ENCODE measurements at regions not wholly inside any gene's neighbourhood (a gene's known extent, or its start where the extent isn't known, plus 50 kb on each side); places are given as distances from the start of the nearest gene placed in this dataset.

- Mint-ChIP-seq H3K27ac (peak overlapping the region in 1 of 3 experiments; percentile 6; a peak in 1 of 7 replicates), H3K9me3 (no peaks in the 10 kb centered on the region), H3K4me1 (peaks cover 15 to 25% of the 10 kb centered on the region in 2 experiments), H3K36me3 (ENCODE audit: insufficient read depth in 1 of 3, low read depth in 3 of 3) (no peaks in the 10 kb centered on the region), H3K4me3 (no peak overlapping the region), H3K27me3 (ENCODE audit: low read depth) (peaks cover 1% of the 10 kb centered on the region; the same call in 1 of the 2 replicates)
- Histone ChIP-seq H3T11ph (ENCODE audit: low read length) (no peak overlapping the region), H3K23me2 (ENCODE audit: insufficient read length, low read depth, low read length, poor library complexity, severe bottlenecking) (no peaks in the 10 kb centered on the region), H3K14ac (ENCODE audit: insufficient read depth, low read length) (no peak overlapping the region), H2BK15ac (ENCODE audit: low read depth, low read length) (no peak overlapping the region), H3K79me2 (ENCODE audit: insufficient read depth, low read length) (no peaks in the 10 kb centered on the region), H2BK20ac (ENCODE audit: low read depth, low read length, poor library complexity, severe bottlenecking) (no peak overlapping the region), H2BK120ac (ENCODE audit: low read depth, low read length, poor library complexity, severe bottlenecking) (no peak overlapping the region), H2BK5ac (ENCODE audit: insufficient read length, low read length) (no peak overlapping the region), H4K91ac (ENCODE audit: insufficient read length, low read depth, low read length) (no peak overlapping the region), H3K4me1 (ENCODE audit: insufficient read depth, low read length) (peaks cover 4% of the 10 kb centered on the region; the same call in 1 of the 2 replicates), H3K27me3 (ENCODE audit: insufficient read depth, low read length) (no peaks in the 10 kb centered on the region), H3K27ac (ENCODE audit: insufficient read length, low read depth, low read length) (no peak overlapping the region), H3K79me1 (ENCODE audit: insufficient read depth, low read depth, low read length, poor library complexity, severe bottlenecking) (no peaks in the 10 kb centered on the region), H2AK5ac (ENCODE audit: insufficient read length, low read length) (no peak overlapping the region), H4K20me1 (ENCODE audit: control insufficient read depth, insufficient read depth, insufficient read length) (no peaks in the 10 kb centered on the region), H3K9me3 (ENCODE audit: control insufficient read depth, low read depth, low read length) (no peaks in the 10 kb centered on the region), H2AFZ (ENCODE audit: low read length) (no peak overlapping the region), H3K4ac (ENCODE audit: low read depth, low read length) (no peak overlapping the region), H3K18ac (ENCODE audit: insufficient read length, low read depth, low read length) (no peak overlapping the region), H4K5ac (ENCODE audit: insufficient read length, low read depth, low read length) (no peak overlapping the region), H3K9ac (ENCODE audit: extremely low read depth, insufficient read length, low read length) (no peak overlapping the region), H2BK12ac (ENCODE audit: insufficient read length, low read depth, low read length) (no peak overlapping the region), H4K8ac (replicated peaks; ENCODE audit: insufficient read length, low read depth, low read length) (no peak overlapping the region), H3K56ac (ENCODE audit: insufficient read length, low read depth, low read length) (no peak overlapping the region), H3K23ac (ENCODE audit: insufficient read length, low read depth, low read length) (no peak overlapping the region), H3K4me2 (ENCODE audit: insufficient read depth, insufficient read length, low read length) (no peak overlapping the region)
- no peak for DNase-seq
- no CpG with 5 or more reads among the region's 15 CpGs for WGBS (ENCODE audit: extremely low coverage, insufficient read length, low lambda C conversion rate)
- no peak for TF ChIP-seq CTCF (conservative IDR thresholded peaks at IDR 0.05)
Observed at GRCh38 chr1:234896477-234897389, 231.9 kb downstream of the TOMM20 start.

Data from H9 (cell line).